Kidney epithelial cell (primary cell): ENCODE measurements at regions not wholly inside any gene's neighbourhood (a gene's known extent, or its start where the extent isn't known, plus 50 kb on each side); places are given as distances from the start of the nearest gene placed in this dataset.

Source experiments
- DNase-seq: peaks from one replicate; pipeline ENCODE4 v3.0.0-alpha.2; 2010; ENCODE audit warnings: low read depth
- H3K27me3 ChIP-seq: 2 replicates; pipeline ENCODE4 v1.6.0; 2011; ENCODE audit warnings: low read length; ENCODE audit not compliant: control insufficient read depth, insufficient read depth
- H3K36me3 ChIP-seq: 2 replicates; pipeline ENCODE4 v1.5.1; 2011; ENCODE audit warnings: low read length; ENCODE audit not compliant: control insufficient read depth, insufficient read depth
- H3K4me3 ChIP-seq: 2 replicates; pipeline ENCODE4 v1.5.1; 2011; ENCODE audit warnings: low read depth, mild to moderate bottlenecking, control low read depth, low read length
- CTCF ChIP-seq: IDR thresholded peaks from 2 replicates; pipeline ENCODE4 v1.5.1; 2011; ENCODE audit warnings: mild to moderate bottlenecking, moderate library complexity, low read length, control low read depth, inconsistent platforms; ENCODE audit not compliant: insufficient read depth, poor library complexity, severe bottlenecking

- Histone ChIP-seq H3K36me3 (no peaks in the 10 kb centered on the region), H3K27me3 (no peaks in the 10 kb centered on the region), H3K4me3 (no peak overlapping the region)
- TF ChIP-seq CTCF: no peak
- DNase-seq: no peak
Measured at GRCh38 chr7:51783241-51783640, 466.6 kb upstream of the COBL start.

GRCh38 chr7:51778121-51778520 is 461.5 kb upstream of the COBL start:
- TF ChIP-seq CTCF: no peak
- Histone ChIP-seq H3K36me3 (no peaks in the 10 kb centered on the region), H3K4me3 (no peak overlapping the region), H3K27me3 (no peaks in the 10 kb centered on the region)
- DNase-seq: no peak

- no peaks in the 10 kb centered on the region for H3K36me3 ChIP-seq
- no peaks in the 10 kb centered on the region for H3K27me3 ChIP-seq
- no peak for DNase-seq
- no peak for TF ChIP-seq CTCF
- H3K4me3 ChIP-seq: no peak overlapping the region
Measured at GRCh38 chr7:51774178-51774577, 457.6 kb upstream of the COBL start.

- no peaks in the 10 kb centered on the region for H3K36me3 ChIP-seq
- TF ChIP-seq CTCF: no peak
- no peak overlapping the region for H3K4me3 ChIP-seq
- no peak for DNase-seq
- H3K27me3 ChIP-seq: no peaks in the 10 kb centered on the region
Measured at GRCh38 chr7:51772190-51772589, 455.6 kb upstream of the COBL start.

GRCh38 chr7:51764976-51765375 is 448.4 kb upstream of the COBL start:
- H3K27me3 ChIP-seq: no peaks in the 10 kb centered on the region
- no peak for DNase-seq
- TF ChIP-seq CTCF: no peak
- H3K4me3 ChIP-seq: no peak overlapping the region
- no peaks in the 10 kb centered on the region for H3K36me3 ChIP-seq

GRCh38 chr7:51759985-51760384 is 443.4 kb upstream of the COBL start:
- H3K27me3 ChIP-seq: no peaks in the 10 kb centered on the region
- H3K36me3 ChIP-seq: no peaks in the 10 kb centered on the region
- no peak overlapping the region for H3K4me3 ChIP-seq
- no peak for DNase-seq
- no peak for TF ChIP-seq CTCF
